GM20000 (cell line): ENCODE measurements at regions not wholly inside any gene's neighbourhood (a gene's known extent, or its start where the extent isn't known, plus 50 kb on each side); places are given as distances from the start of the nearest gene placed in this dataset.

Experiments
- DNase-seq: peaks from one replicate; pipeline ENCODE4 v3.0.0; 2012; ENCODE audit warnings: low spot score
- CTCF ChIP-seq: IDR thresholded peaks from 2 replicates; pipeline ENCODE4 v1.5.1; 2012; ENCODE audit warnings: mild to moderate bottlenecking, control low read depth; ENCODE audit errors: extremely low read depth, missing control alignments

DNA sequence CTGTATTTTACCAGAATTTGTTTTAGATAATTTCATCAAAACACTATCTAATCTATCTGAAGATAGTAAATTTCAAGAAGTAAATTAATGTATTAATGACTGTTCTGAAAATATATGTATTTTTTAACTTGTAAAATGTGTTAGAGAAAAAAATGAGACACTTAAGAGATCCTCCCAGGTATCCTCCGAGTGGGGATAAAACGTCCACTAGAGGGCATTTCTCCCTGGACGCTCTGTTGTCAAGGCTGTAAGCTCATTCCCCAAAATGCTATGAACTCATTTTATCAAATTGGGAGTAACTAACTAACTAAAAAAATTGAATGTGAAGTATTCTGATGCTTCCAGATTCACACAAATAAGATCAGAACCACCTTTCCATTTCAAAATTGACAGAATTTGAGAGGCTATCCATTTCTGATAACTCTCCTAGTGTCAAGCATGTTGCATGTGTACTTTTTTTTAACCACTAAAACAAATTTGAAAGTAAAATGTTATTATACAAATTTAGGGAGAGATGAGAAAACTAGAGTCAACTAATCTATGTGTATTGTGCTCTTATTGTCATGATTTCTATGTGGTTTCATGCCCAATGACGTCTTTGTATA, 337.3 kb upstream of the HS3ST1 start:
- peak; percentile 72 for TF ChIP-seq CTCF
- peak; percentile 21 for DNase-seq

GRCh38 chr4:11748164-11748872, 319.6 kb upstream of the HS3ST1 start:
- DNase-seq: no peak
- no peak for TF ChIP-seq CTCF

- DNase-seq: no peak
- no peak for TF ChIP-seq CTCF
Observed at GRCh38 chr4:11746734-11747133, 318.0 kb upstream of the HS3ST1 start.

DNA sequence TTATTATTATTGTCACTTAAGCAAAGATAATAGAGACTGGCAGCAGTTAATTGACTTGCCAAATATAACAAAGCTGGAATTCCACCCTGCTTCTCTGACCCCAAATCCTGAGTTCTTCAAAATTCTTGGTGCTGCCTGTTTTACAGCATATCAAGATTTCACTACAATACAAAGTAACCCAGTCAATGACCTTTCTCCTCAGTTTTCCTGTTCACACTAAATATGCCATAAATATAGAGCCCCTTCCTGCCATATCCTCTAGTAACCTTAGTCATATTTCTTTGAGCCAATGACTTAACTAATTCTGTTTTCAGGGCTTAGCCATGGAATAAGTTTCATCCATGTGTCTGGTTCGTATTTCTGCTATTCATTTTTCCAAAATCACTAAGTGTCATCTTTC, 315.3 kb upstream of the HS3ST1 start:
- TF ChIP-seq CTCF: no peak
- DNase-seq: no peak

DNA sequence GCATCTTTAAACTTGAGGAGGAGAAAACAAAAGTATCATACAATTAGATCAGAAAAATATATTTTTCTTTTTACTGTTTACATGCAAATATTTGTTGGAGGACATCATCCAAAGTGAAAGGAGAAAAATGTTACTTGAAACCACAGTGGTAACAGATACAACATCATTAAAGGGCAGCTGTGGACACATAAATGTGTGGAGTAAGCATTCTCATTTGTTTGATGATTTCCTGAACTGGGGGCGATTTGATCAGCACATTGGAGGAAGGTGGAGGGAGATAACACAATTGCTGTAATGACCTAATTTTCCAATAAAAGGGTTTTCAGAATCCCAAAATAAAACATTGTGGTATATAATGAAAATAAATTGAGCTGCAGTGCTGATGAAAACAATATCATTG, 314.5 kb upstream of the HS3ST1 start:
- TF ChIP-seq CTCF: no peak

GRCh38 chr4:11741190-11741652, 312.5 kb upstream of the HS3ST1 start:
- no peak for DNase-seq
- no peak for TF ChIP-seq CTCF

More for the DNA sequence above, 314.5 kb upstream of the HS3ST1 start:
- DNase-seq: no peak

GRCh38 chr4:11739992-11740391, 311.3 kb upstream of the HS3ST1 start:
- no peak for DNase-seq
- TF ChIP-seq CTCF: no peak
